ENCODE measurements at regions not wholly inside any gene's neighbourhood (a gene's known extent, or its start where the extent isn't known, plus 50 kb on each side); places are given as distances from the start of the nearest gene placed in this dataset.

DNA sequence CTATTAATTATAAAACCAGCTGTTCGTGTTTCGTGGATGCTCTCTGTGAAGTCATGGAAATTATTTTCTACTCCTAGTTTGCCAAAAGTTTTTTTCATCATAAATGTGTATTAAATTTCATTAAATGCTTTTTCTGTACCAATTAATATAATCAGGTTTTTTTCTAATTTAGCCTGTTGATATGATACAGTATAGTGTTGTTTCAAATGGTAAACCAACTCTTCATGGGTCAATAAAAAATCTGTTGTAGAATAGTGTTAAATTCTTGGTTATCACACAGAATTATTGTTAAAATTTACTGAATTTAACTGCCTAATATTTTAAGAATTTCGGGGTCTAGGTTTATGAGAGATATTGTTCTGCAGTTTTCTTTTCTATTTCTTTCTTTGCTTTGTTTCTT, 505.9 kb upstream of the MANEA start:
- intact Hi-C loops (cut with DNase I) = no loop called here
- H3K4me1 ChIP-seq (replicated peaks) = no peaks in the 10 kb centered on the region
- H3K27me3 ChIP-seq (replicated peaks; ENCODE audit: insufficient read depth) = no peaks in the 10 kb centered on the region
- H3K9me3 ChIP-seq = peaks cover 3% of the 10 kb centered on the region
- H3K4me3 ChIP-seq = no peak overlapping the region
- no peak overlapping the region for H3K27ac ChIP-seq
- DNase-seq (ENCODE audit: low spot score) = no peak
- TF ChIP-seq POLR2A (IDR thresholded peaks at IDR 0.05) = no peak
- TF ChIP-seq CTCF (IDR thresholded peaks at IDR 0.05) = no peak
- no peak for TF ChIP-seq POLR2AphosphoS5 (IDR thresholded peaks at IDR 0.05)
- WGBS = 86% methylated on average over 3 of the region's 3 CpGs
- H3K36me3 ChIP-seq = no peaks in the 10 kb centered on the region

- no peaks in the 10 kb centered on the region for H3K36me3 ChIP-seq
- no peak overlapping the region for H3K4me3 ChIP-seq
- intact Hi-C loops (cut with DNase I) = no loop called here
- H3K9me3 ChIP-seq = peaks cover 3% of the 10 kb centered on the region
- H3K4me1 ChIP-seq (replicated peaks) = no peaks in the 10 kb centered on the region
- WGBS = 90% methylated on average over 1 of the region's 1 CpG
- H3K27me3 ChIP-seq (replicated peaks; ENCODE audit: insufficient read depth) = no peaks in the 10 kb centered on the region
- no peak for DNase-seq (ENCODE audit: low spot score)
- no peak for TF ChIP-seq CTCF (IDR thresholded peaks at IDR 0.05)
- TF ChIP-seq POLR2AphosphoS5 (IDR thresholded peaks at IDR 0.05) = no peak
- no peak for TF ChIP-seq POLR2A (IDR thresholded peaks at IDR 0.05)
- no peak overlapping the region for H3K27ac ChIP-seq
Observed at GRCh38 chr6:95078457-95078856, 498.9 kb upstream of the MANEA start.

DNA sequence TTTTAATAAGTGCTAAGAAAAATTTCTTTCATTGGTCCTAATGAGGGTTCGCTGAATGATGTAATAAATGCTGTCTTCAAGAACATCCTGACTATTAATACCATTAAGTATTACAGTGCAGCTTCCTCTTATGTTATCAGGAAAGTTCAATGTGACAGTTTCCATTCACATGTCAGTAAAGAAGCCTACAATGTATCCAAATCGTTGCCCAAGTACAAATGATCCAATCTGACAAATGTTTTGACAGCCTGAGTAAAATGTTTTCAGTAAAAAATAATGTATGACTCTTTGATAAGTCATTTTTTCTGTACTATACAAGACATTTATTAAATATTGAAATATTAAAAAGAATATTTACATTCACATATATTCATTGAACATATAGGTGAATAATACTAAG, 496.1 kb upstream of the MANEA start:
- Histone ChIP-seq H3K27ac (no peak overlapping the region), H3K36me3 (no peaks in the 10 kb centered on the region), H3K4me1 (replicated peaks) (no peaks in the 10 kb centered on the region), H3K27me3 (replicated peaks; ENCODE audit: insufficient read depth) (no peaks in the 10 kb centered on the region), H3K4me3 (no peak overlapping the region), H3K9me3 (no peaks in the 10 kb centered on the region)
- no peak for TF ChIP-seq POLR2AphosphoS5 (IDR thresholded peaks at IDR 0.05)
- no peak for TF ChIP-seq CTCF (IDR thresholded peaks at IDR 0.05)
- TF ChIP-seq POLR2A (IDR thresholded peaks at IDR 0.05) = no peak
- WGBS = 70% methylated on average over 2 of the region's 2 CpGs
- intact Hi-C loops (cut with DNase I) = no loop called here
- no peak for DNase-seq (ENCODE audit: low spot score)

GRCh38 chr6:95081949-95082348, 495.4 kb upstream of the MANEA start:
- Histone ChIP-seq H3K9me3 (no peaks in the 10 kb centered on the region), H3K4me3 (no peak overlapping the region), H3K27me3 (replicated peaks; ENCODE audit: insufficient read depth) (no peaks in the 10 kb centered on the region), H3K36me3 (no peaks in the 10 kb centered on the region), H3K4me1 (replicated peaks) (no peaks in the 10 kb centered on the region), H3K27ac (no peak overlapping the region)
- 86% methylated on average over 2 of the region's 2 CpGs for WGBS
- intact Hi-C loops (cut with DNase I) = no loop called here
- no peak for TF ChIP-seq POLR2A (IDR thresholded peaks at IDR 0.05)
- no peak for TF ChIP-seq POLR2AphosphoS5 (IDR thresholded peaks at IDR 0.05)
- TF ChIP-seq CTCF (IDR thresholded peaks at IDR 0.05) = no peak
- DNase-seq (ENCODE audit: low spot score) = no peak

DNA sequence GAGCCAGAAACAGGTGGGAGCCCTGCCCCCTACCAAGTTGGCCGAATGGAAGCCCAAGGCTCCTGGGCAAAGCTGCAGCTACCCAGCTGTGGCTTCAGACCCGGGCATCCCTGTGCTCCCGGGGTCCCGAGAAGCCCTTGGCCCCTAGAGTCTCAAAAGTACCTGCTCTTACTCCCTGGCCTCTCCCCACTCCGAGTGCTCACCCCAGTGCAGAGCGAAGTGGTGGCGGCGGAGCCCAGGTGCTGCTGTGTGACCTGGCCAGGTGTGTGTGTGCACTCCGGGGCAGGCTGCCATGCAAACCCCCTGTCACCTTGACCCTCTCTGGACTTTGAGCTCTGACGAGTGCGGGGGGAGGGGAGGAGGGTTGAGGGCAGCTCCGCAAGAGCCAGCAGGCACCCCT, 493.8 kb upstream of the MANEA start:
- intact Hi-C loops (cut with DNase I) = no loop called here
- 87% methylated on average over 12 of the region's 12 CpGs for WGBS
- no peak for DNase-seq (ENCODE audit: low spot score)

More for the DNA sequence above, 493.8 kb upstream of the MANEA start:
- Histone ChIP-seq H3K27me3 (replicated peaks; ENCODE audit: insufficient read depth) (no peaks in the 10 kb centered on the region), H3K4me3 (no peak overlapping the region), H3K9me3 (no peaks in the 10 kb centered on the region), H3K36me3 (no peaks in the 10 kb centered on the region), H3K4me1 (replicated peaks) (no peaks in the 10 kb centered on the region), H3K27ac (no peak overlapping the region)
- TF ChIP-seq CTCF (IDR thresholded peaks at IDR 0.05) = no peak
- TF ChIP-seq POLR2A (IDR thresholded peaks at IDR 0.05) = no peak
- TF ChIP-seq POLR2AphosphoS5 (IDR thresholded peaks at IDR 0.05) = no peak

Data from prostate gland (tissue), 2 donors.